H9 (cell line): ENCODE measurements at regions not wholly inside any gene's neighbourhood (a gene's known extent, or its start where the extent isn't known, plus 50 kb on each side); places are given as distances from the start of the nearest gene placed in this dataset.

ENCODE experiments used
- DNase-seq: peaks from one replicate; pipeline ENCODE4 v3.0.0-alpha.2; 2017
- H2AFZ ChIP-seq: one replicate; pipeline ENCODE4 v1.6.1; 2013; ENCODE audit warnings: mild to moderate bottlenecking, low read length, control low read depth, moderate library complexity
- H2AK5ac ChIP-seq: 2 replicates; pipeline ENCODE4 v1.6.1; 2013; ENCODE audit warnings: low read length, control low read depth, mixed read lengths; ENCODE audit not compliant: insufficient read length
- H2BK120ac ChIP-seq: one replicate; pipeline ENCODE4 v1.6.1; 2013; ENCODE audit warnings: low read depth, mild to moderate bottlenecking, low read length, control low read depth, inconsistent platforms; ENCODE audit not compliant: poor library complexity, severe bottlenecking
- H2BK12ac ChIP-seq: 2 replicates; pipeline ENCODE4 v1.6.1; 2013; ENCODE audit warnings: low read length, control low read depth, mixed read lengths, low read depth; ENCODE audit not compliant: insufficient read length
- H2BK15ac ChIP-seq: 2 replicates; pipeline ENCODE4 v1.6.1; 2013; ENCODE audit warnings: low read depth, low read length, control low read depth
- H2BK20ac ChIP-seq: one replicate; pipeline ENCODE4 v1.6.1; 2013; ENCODE audit warnings: low read depth, mild to moderate bottlenecking, low read length, control low read depth, inconsistent platforms; ENCODE audit not compliant: poor library complexity, severe bottlenecking
- H2BK5ac ChIP-seq: 2 replicates; pipeline ENCODE4 v1.6.1; 2013; ENCODE audit warnings: low read length, control low read depth, mixed read lengths; ENCODE audit not compliant: insufficient read length
- H3K14ac ChIP-seq: 2 replicates; pipeline ENCODE4 v1.6.1; 2013; ENCODE audit warnings: low read length, control low read depth; ENCODE audit not compliant: insufficient read depth
- H3K18ac ChIP-seq: 2 replicates; pipeline ENCODE4 v1.6.1; 2013; ENCODE audit warnings: low read depth, mild to moderate bottlenecking, mixed read lengths, low read length, control low read depth; ENCODE audit not compliant: insufficient read length
- H3K23ac ChIP-seq: 2 replicates; pipeline ENCODE4 v1.6.1; 2013; ENCODE audit warnings: low read length, control low read depth, mixed read lengths, low read depth; ENCODE audit not compliant: insufficient read length
- H3K23me2 ChIP-seq: 2 replicates; pipeline ENCODE4 v1.6.1; 2013; ENCODE audit warnings: low read depth, mild to moderate bottlenecking, mixed read lengths, low read length, control low read depth; ENCODE audit not compliant: insufficient read length, poor library complexity, severe bottlenecking
- H3K27ac ChIP-seq: 2 replicates; pipeline ENCODE4 v1.5.1; 2013; ENCODE audit warnings: low read length, control low read depth, mixed read lengths, low read depth; ENCODE audit not compliant: insufficient read length
- H3K27me3 ChIP-seq: 2 replicates; pipeline ENCODE4 v1.6.1; 2013; ENCODE audit warnings: low read length, control low read depth, inconsistent platforms; ENCODE audit not compliant: insufficient read depth
- H3K4ac ChIP-seq: 2 replicates; pipeline ENCODE4 v1.6.1; 2013; ENCODE audit warnings: low read depth, mild to moderate bottlenecking, control low read depth, inconsistent platforms, low read length, moderate library complexity
- H3K4me1 ChIP-seq: 2 replicates; pipeline ENCODE4 v1.6.1; 2013; ENCODE audit warnings: low read length, control low read depth, inconsistent platforms; ENCODE audit not compliant: insufficient read depth
- H3K4me2 ChIP-seq: 2 replicates; pipeline ENCODE4 v1.6.1; 2013; ENCODE audit warnings: low read length, control low read depth, mixed read lengths; ENCODE audit not compliant: insufficient read length, insufficient read depth
- H3K56ac ChIP-seq: 2 replicates; pipeline ENCODE4 v1.6.1; 2013; ENCODE audit warnings: low read depth, mild to moderate bottlenecking, mixed read lengths, low read length, control low read depth; ENCODE audit not compliant: insufficient read length
- H3K79me1 ChIP-seq: 2 replicates; pipeline ENCODE4 v1.6.1; 2013; ENCODE audit warnings: low read depth, mild to moderate bottlenecking, moderate library complexity, low read length, control low read depth, inconsistent platforms; ENCODE audit not compliant: insufficient read depth, poor library complexity, severe bottlenecking
- H3K79me2 ChIP-seq: 2 replicates; pipeline ENCODE4 v1.6.1; 2013; ENCODE audit warnings: low read length, control low read depth, inconsistent platforms; ENCODE audit not compliant: insufficient read depth
- H3K9ac ChIP-seq: 2 replicates; pipeline ENCODE4 v1.6.1; 2013; ENCODE audit warnings: low read length, control low read depth, mixed read lengths; ENCODE audit not compliant: insufficient read length; ENCODE audit errors: extremely low read depth
- H3K9me3 ChIP-seq: one replicate; pipeline ENCODE4 v1.6.1; 2013; ENCODE audit warnings: low read depth, low read length, inconsistent platforms; ENCODE audit not compliant: control insufficient read depth
- H3T11ph ChIP-seq: one replicate; pipeline ENCODE4 v1.6.1; 2013; ENCODE audit warnings: mild to moderate bottlenecking, low read length, control low read depth, inconsistent platforms
- H4K20me1 ChIP-seq: one replicate; pipeline ENCODE4 v1.6.1; 2013; ENCODE audit not compliant: control insufficient read depth, insufficient read length, insufficient read depth
- H4K5ac ChIP-seq: 2 replicates; pipeline ENCODE4 v1.6.1; 2013; ENCODE audit warnings: low read depth, mild to moderate bottlenecking, mixed read lengths, low read length, control low read depth; ENCODE audit not compliant: insufficient read length
- H4K8ac ChIP-seq: replicated peaks from 2 replicates; pipeline ENCODE4 v1.6.1; 2013; ENCODE audit warnings: low read length, control low read depth, mixed read lengths, low read depth; ENCODE audit not compliant: insufficient read length
- H4K91ac ChIP-seq: 2 replicates; pipeline ENCODE4 v1.6.1; 2013; ENCODE audit warnings: low read depth, mild to moderate bottlenecking, moderate library complexity, mixed read lengths, low read length, control low read depth; ENCODE audit not compliant: insufficient read length
- H3K27ac Mint-ChIP-seq, 3 experiments: 2 replicates in 2 of 3; 3 replicates in 1 of 3; pipeline ENCODE4 v1.8.0; 2020 to 2021; ENCODE audit warnings: mixed read lengths in 3 of 3, mild to moderate bottlenecking in 1 of 3, moderate library complexity in 1 of 3
- H3K27me3 Mint-ChIP-seq: 2 replicates; pipeline ENCODE4 v1.8.0; 2021; ENCODE audit warnings: low read depth, mild to moderate bottlenecking, moderate library complexity, mixed read lengths
- H3K36me3 Mint-ChIP-seq, 3 experiments: 2 replicates in 2 of 3; 3 replicates in 1 of 3; pipeline ENCODE4 v1.8.0; 2020 to 2021; ENCODE audit warnings: low read depth in 3 of 3, mixed read lengths in 3 of 3; ENCODE audit not compliant: insufficient read depth in 1 of 3
- H3K4me1 Mint-ChIP-seq, 2 experiments: 2 replicates each; pipeline ENCODE4 v1.8.0; 2020; ENCODE audit warnings: mixed read lengths in 2 of 2
- H3K4me3 Mint-ChIP-seq, 2 experiments: 2 replicates in 1 of 2; 3 replicates in 1 of 2; pipeline ENCODE4 v1.8.0; 2020 to 2021; ENCODE audit warnings: mild to moderate bottlenecking in 2 of 2, mixed read lengths in 2 of 2, moderate library complexity in 1 of 2
- H3K9me3 Mint-ChIP-seq, 2 experiments: 2 replicates in 1 of 2; 3 replicates in 1 of 2; pipeline ENCODE4 v1.8.0; 2020; ENCODE audit warnings: mild to moderate bottlenecking in 2 of 2, mixed read lengths in 2 of 2, moderate library complexity in 1 of 2
- WGBS: extraction: QIAGEN DNeasy Blood & Tissue Kit; methylation state at CpG from one replicate; pipeline ENCODE4 v1.1.7; 2013; ENCODE audit warnings: missing lambda C conversion rate, low lambda C conversion rate, mixed read lengths; ENCODE audit not compliant: insufficient read length; ENCODE audit errors: extremely low coverage; 5-methylcytosine and 5-hydroxymethylcytosine counted together
- TF ChIP-seq, protein P1 (sequence below): fragments of 200-600 bp; sonication (generic); conservative IDR thresholded peaks from 3 replicates; pipeline ENCODE4 v1.8.0; 2021; ENCODE audit warnings: antibody characterized with exemption, mild to moderate bottlenecking

DNA sequence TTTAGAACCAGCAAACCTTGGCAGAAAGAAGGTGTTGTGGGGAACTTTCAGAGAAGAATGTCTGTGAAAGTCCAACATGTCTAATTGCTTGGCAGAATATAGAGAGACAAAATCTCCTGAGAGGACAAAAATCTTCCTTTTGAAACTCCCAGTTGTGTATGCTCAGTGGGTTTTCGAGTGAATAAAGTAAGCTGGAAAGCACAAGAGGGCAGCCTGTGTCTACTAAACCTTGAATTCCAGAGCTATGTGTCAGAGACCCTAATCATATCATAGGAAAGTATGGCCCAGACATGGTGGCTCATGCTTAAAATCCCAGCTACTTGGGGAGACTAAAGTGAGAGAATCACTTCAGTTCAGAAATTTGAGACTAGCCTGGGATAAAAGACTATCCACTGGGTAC lies 661.2 kb downstream of the SLC16A7 start:
- H2AFZ ChIP-seq = no peak overlapping the region

More for the DNA sequence above, 661.2 kb downstream of the SLC16A7 start:
- no peaks in the 10 kb centered on the region for H3K36me3 Mint-ChIP-seq
- Histone ChIP-seq H4K91ac (no peak overlapping the region), H3K23me2 (no peaks in the 10 kb centered on the region), H2BK12ac (no peak overlapping the region), H3K79me2 (no peaks in the 10 kb centered on the region), H2BK15ac (no peak overlapping the region), H3K56ac (no peak overlapping the region), H2BK20ac (no peak overlapping the region), H3K9me3 (no peaks in the 10 kb centered on the region), H3K4me2 (no peak overlapping the region), H4K20me1 (no peaks in the 10 kb centered on the region), H2AK5ac (no peak overlapping the region), H3K4me1 (no peaks in the 10 kb centered on the region), H3K27me3 (no peaks in the 10 kb centered on the region), H4K8ac (no peak overlapping the region), H3K4ac (no peak overlapping the region), H3K23ac (no peak overlapping the region), H3K9ac (no peak overlapping the region), H3T11ph (no peak overlapping the region), H3K18ac (no peak overlapping the region), H3K27ac (no peak overlapping the region), H2BK5ac (no peak overlapping the region), H2BK120ac (no peak overlapping the region), H3K14ac (no peak overlapping the region), H3K79me1 (no peaks in the 10 kb centered on the region), H4K5ac (no peak overlapping the region)
- DNase-seq = no peak
- no peak overlapping the region for H3K4me3 Mint-ChIP-seq
- H3K9me3 Mint-ChIP-seq = no peaks in the 10 kb centered on the region
- no peak overlapping the region for H3K27ac Mint-ChIP-seq
- H3K4me1 Mint-ChIP-seq = no peaks in the 10 kb centered on the region
- TF ChIP-seq, protein P1, sequence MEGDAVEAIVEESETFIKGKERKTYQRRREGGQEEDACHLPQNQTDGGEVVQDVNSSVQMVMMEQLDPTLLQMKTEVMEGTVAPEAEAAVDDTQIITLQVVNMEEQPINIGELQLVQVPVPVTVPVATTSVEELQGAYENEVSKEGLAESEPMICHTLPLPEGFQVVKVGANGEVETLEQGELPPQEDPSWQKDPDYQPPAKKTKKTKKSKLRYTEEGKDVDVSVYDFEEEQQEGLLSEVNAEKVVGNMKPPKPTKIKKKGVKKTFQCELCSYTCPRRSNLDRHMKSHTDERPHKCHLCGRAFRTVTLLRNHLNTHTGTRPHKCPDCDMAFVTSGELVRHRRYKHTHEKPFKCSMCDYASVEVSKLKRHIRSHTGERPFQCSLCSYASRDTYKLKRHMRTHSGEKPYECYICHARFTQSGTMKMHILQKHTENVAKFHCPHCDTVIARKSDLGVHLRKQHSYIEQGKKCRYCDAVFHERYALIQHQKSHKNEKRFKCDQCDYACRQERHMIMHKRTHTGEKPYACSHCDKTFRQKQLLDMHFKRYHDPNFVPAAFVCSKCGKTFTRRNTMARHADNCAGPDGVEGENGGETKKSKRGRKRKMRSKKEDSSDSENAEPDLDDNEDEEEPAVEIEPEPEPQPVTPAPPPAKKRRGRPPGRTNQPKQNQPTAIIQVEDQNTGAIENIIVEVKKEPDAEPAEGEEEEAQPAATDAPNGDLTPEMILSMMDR = no peak; the same call in 2 of the 3 replicates
- H3K27me3 Mint-ChIP-seq = no peaks in the 10 kb centered on the region
- no CpG with 5 or more reads among the region's 1 CpG for WGBS
